DMS79 treated with DMSO at 0.1 percent for 48 hours (cell line): ENCODE measurements at regions not wholly inside any gene's neighbourhood (a gene's known extent, or its start where the extent isn't known, plus 50 kb on each side); places are given as distances from the start of the nearest gene placed in this dataset.
A peak's percentile ranks its signal among the peaks of the same experiment; 100 is the strongest.
"Not testable (repeated sequence)": the region's sequence is repeated elsewhere in the genome, so short reads cannot be mapped to it uniquely, and the experiment has no call there.

Source experiments
- DNase-seq: peaks from one replicate; lab custom pipeline; 2025; lab: John Stamatoyannopoulos, UW

- no peak for DNase-seq
Measured at GRCh38 chr16:58970775-58971174, 236.7 kb upstream of the GOT2 start.

GRCh38 chr16:58963479-58963878 lies 229.4 kb upstream of the GOT2 start:
- DNase-seq = no peak

- DNase-seq = no peak
Measured at GRCh38 chr16:58962811-58963210, 228.7 kb upstream of the GOT2 start.

GRCh38 chr16:58960484-58960883 lies 226.4 kb upstream of the GOT2 start:
- DNase-seq = no peak

- DNase-seq = no peak
Measured at GRCh38 chr16:58960034-58960433, 225.9 kb upstream of the GOT2 start.

- DNase-seq = no peak
Measured at GRCh38 chr16:58958749-58959148, 224.6 kb upstream of the GOT2 start.

GRCh38 chr16:58948244-58948643 lies 214.1 kb upstream of the GOT2 start:
- DNase-seq = no peak

- DNase-seq = no peak
Measured at GRCh38 chr16:58940609-58941008, 206.5 kb upstream of the GOT2 start.

- DNase-seq = no peak
Measured at GRCh38 chr16:58938811-58939210, 204.7 kb upstream of the GOT2 start.

- DNase-seq = no peak
Measured at GRCh38 chr16:58937661-58938060, 203.5 kb upstream of the GOT2 start.

GRCh38 chr16:58933186-58933585 lies 199.1 kb upstream of the GOT2 start:
- DNase-seq = no peak

- DNase-seq = no peak
Measured at GRCh38 chr16:58931436-58931835, 197.3 kb upstream of the GOT2 start.

- no peak for DNase-seq
Measured at GRCh38 chr16:58923094-58923493, 189.0 kb upstream of the GOT2 start.

GRCh38 chr16:58913456-58913855 lies 179.3 kb upstream of the GOT2 start:
- DNase-seq = no peak

GRCh38 chr16:58912571-58912970 lies 178.5 kb upstream of the GOT2 start:
- DNase-seq = no peak

- DNase-seq = peak; percentile 61
Measured at GRCh38 chr16:58906981-58907715, 173.0 kb upstream of the GOT2 start.

- DNase-seq = no peak
Measured at GRCh38 chr16:58904291-58904690, 170.2 kb upstream of the GOT2 start.

GRCh38 chr16:58889516-58889915 lies 155.4 kb upstream of the GOT2 start:
- DNase-seq = no peak

GRCh38 chr16:58885528-58886170 lies 151.5 kb upstream of the GOT2 start:
- no peak for DNase-seq

- no peak for DNase-seq
Measured at GRCh38 chr16:58884141-58884540, 150.0 kb upstream of the GOT2 start.

GRCh38 chr16:58883131-58883530 lies 149.0 kb upstream of the GOT2 start:
- no peak for DNase-seq

GRCh38 chr16:58882292-58882691 lies 148.2 kb upstream of the GOT2 start:
- no peak for DNase-seq

- DNase-seq = not testable (repeated sequence)
Measured at GRCh38 chr16:58878641-58879040, 144.5 kb upstream of the GOT2 start.

GRCh38 chr16:58866935-58867334 lies 132.8 kb upstream of the GOT2 start:
- DNase-seq = no peak
